ENCODE measurements at regions not wholly inside any gene's neighbourhood (a gene's known extent, or its start where the extent isn't known, plus 50 kb on each side); places are given as distances from the start of the nearest gene placed in this dataset.

GRCh38 chr11:8838248-8838647 is 72.7 kb upstream of the AKIP1 start:
- no peak for TF ChIP-seq POLR2AphosphoS5 (IDR thresholded peaks at IDR 0.05; ENCODE audit: low read depth, low read length)
- no peak for TF ChIP-seq TAF1 (IDR thresholded peaks at IDR 0.05; ENCODE audit: borderline replicate concordance, low read depth, low read length)
- TF ChIP-seq POLR2A (IDR thresholded peaks at IDR 0.05; ENCODE audit: low read depth, low read length) = no peak

Data from GM12892 (cell line).